HG03457 (cell line): ENCODE measurements at regions not wholly inside any gene's neighbourhood (a gene's known extent, or its start where the extent isn't known, plus 50 kb on each side); places are given as distances from the start of the nearest gene placed in this dataset.
"Not testable (repeated sequence)": the region's sequence is repeated elsewhere in the genome, so short reads cannot be mapped to it uniquely, and the experiment has no call there.

Experiments
- ATAC-seq: cut with Tn5 transposase; IDR thresholded peaks from one replicate; pipeline ENCODE4 v1.9.1; 2021; ENCODE audit warnings: moderate number of reproducible peaks; ENCODE audit not compliant: unreplicated experiment

GRCh38 chr2:11950896-11951295 is 204.5 kb downstream of the LPIN1 start:
- no peak for ATAC-seq

GRCh38 chr2:11951492-11951891 is 205.1 kb downstream of the LPIN1 start:
- not testable (repeated sequence) for ATAC-seq

GRCh38 chr2:11953258-11953657 is 206.8 kb downstream of the LPIN1 start:
- no peak for ATAC-seq

GRCh38 chr2:11955314-11955713 is 208.9 kb downstream of the LPIN1 start:
- ATAC-seq = no peak

GRCh38 chr2:11955884-11956291 is 209.5 kb downstream of the LPIN1 start:
- no peak for ATAC-seq

DNA sequence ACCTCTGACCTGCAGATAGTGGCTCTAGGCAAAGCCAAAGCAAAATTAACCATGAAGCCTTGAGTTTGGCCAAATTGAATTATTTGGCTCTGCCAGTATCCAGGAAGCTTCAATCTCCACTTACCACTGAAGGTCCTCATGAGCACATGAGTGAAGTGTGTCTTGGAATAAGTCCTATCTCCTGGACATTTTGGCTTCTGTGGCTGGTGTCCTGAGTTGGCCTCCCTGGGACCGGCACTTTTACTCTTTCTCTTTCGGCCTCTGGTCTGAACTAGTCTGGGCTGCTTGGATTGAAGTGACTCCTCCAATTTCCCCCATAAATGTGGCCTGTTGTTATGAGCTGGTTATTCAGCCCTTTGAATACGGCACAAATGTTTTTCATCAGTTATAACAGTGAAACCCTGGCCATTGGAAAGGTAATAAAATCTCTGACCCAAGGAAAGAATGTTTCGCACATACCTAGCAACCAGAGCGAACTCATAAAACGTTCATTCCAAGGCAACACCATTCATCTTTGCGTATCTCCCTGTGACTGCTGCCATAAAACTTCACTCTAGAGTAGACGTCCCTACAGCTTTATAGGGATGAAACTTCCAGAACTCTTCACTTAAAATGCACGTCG is 216.4 kb downstream of the LPIN1 start:
- no peak for ATAC-seq

- no peak for ATAC-seq
Observed at GRCh38 chr2:11963966-11964365, 217.5 kb downstream of the LPIN1 start.

- ATAC-seq = no peak
Observed at GRCh38 chr2:11967946-11968465, 221.6 kb downstream of the LPIN1 start.

GRCh38 chr2:11968521-11968920 is 222.1 kb downstream of the LPIN1 start:
- ATAC-seq = no peak

GRCh38 chr2:11969774-11970173 is 223.3 kb downstream of the LPIN1 start:
- no peak for ATAC-seq

DNA sequence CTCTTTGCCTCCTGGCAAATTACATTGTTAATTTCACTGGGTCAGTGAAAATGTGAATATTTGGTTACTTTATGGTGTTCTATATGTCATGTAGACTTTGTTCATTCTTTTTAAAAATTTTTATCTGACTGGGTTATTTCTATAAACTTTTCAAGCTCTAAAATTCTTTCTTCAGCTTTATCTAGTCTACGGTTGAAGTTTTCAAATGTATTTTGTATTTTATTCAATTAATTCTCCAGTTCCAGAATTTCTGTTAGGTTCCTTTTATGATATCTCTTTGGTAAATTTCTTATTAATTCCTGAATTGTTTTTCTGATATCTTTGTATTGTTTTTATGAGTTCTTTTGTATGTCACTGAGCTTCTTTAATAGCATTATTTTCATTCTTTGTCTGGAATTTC is 228.1 kb downstream of the LPIN1 start:
- no peak for ATAC-seq

- ATAC-seq = no peak
Observed at GRCh38 chr2:11975373-11975772, 228.9 kb downstream of the LPIN1 start.

GRCh38 chr2:11976073-11976472 is 229.6 kb downstream of the LPIN1 start:
- no peak for ATAC-seq

DNA sequence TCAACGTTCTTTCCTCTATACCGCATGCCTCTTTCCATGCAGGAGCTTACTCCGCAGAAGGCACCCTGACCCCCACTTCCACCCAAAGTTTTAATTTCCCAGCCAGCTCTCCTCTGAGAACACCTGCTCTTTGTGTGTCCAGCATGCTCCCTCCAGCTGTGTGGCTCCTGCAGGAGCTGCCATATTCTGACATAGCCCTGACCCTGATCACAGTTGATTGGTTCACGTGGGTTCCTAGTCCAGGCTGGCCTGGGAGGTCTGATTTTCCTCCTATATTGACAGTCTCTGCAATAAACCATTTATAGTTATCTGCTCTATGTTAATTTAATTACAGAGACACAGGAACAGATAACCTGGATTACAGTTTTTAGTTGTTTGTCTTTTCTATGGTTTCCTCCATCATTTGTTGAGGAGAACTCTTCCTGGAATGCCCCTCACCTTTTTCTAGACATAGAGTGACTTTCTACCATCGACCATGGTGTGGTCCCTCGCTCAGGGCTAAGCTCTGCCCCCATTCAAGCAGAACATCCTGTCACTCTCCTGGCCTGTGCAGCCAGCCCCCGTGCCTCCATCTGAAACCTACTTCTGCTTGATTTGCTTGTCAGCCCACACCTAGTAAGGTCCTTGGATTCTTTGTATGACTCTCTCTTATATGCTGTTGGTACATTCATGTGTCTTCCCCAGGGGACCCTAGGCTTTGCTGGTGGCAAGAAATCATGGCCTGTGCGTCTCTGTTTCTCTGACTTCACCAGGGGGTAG is 231.5 kb downstream of the LPIN1 start:
- ATAC-seq = no peak

- no peak for ATAC-seq
Observed at GRCh38 chr2:11980809-11981208, 234.4 kb downstream of the LPIN1 start.

DNA sequence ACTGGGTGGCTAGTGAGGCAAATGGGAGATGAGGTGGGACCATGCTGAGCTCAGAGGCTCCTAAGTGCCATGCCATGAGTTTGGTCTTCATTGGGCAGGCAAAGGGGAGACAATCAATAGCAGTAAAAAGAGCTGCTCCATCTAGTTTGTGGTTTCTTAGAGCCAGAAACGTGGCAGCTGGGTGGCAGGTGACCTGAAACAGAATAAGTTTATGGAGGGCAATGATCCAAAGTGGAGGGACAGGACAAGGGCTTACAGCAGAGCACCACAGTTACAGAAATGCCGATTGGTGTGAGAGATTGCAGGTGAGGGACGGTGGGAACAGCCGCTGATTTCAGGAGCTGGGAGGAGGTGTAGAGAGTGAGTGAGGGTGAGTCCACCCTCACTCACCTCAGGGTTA is 237.0 kb downstream of the LPIN1 start:
- no peak for ATAC-seq

GRCh38 chr2:11983870-11984269 is 237.4 kb downstream of the LPIN1 start:
- no peak for ATAC-seq

GRCh38 chr2:11984316-11985158 is 238.1 kb downstream of the LPIN1 start:
- ATAC-seq = no peak

- no peak for ATAC-seq
Observed at GRCh38 chr2:11985817-11986566, 239.6 kb downstream of the LPIN1 start.

DNA sequence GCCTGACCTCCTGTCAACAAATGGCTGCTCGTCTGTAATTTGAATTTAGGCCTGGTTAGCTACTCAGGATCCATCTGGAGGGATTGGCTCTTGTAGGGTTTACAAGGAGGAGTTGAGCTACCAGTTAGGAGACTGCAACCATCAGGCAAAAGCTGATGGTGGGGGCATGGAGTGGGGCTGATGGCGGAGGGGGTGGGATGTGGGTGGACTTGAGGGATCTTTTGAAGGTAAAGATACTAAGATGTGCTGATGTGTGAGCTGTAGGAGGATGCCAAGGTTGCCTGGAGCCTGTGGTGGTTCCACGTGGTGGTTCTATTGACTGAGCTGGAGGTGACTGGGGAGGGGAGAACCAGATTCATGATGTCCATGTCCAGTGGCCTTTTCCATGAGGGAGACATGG is 240.7 kb downstream of the LPIN1 start:
- ATAC-seq = no peak
